DMS53 treated with DMSO at 0.1 percent for 48 hours (cell line): ENCODE measurements at regions not wholly inside any gene's neighbourhood (a gene's known extent, or its start where the extent isn't known, plus 50 kb on each side); places are given as distances from the start of the nearest gene placed in this dataset.
"Not testable (repeated sequence)": the region's sequence is repeated elsewhere in the genome, so short reads cannot be mapped to it uniquely, and the experiment has no call there.

ENCODE experiments used
- DNase-seq: peaks from one replicate; lab custom pipeline; 2025; ENCODE audit not compliant: unreplicated experiment; lab: John Stamatoyannopoulos, UW

- DNase-seq, result no peak
Observed at GRCh38 chr11:33474866-33475265, 217.7 kb downstream of the HIPK3 start.

GRCh38 chr11:33471541-33471940 is 214.4 kb downstream of the HIPK3 start:
- no peak for DNase-seq

GRCh38 chr11:33467966-33468365 is 210.8 kb downstream of the HIPK3 start:
- no peak for DNase-seq

GRCh38 chr11:33463059-33463458 is 205.9 kb downstream of the HIPK3 start:
- no peak for DNase-seq

- DNase-seq, result no peak
Observed at GRCh38 chr11:33461369-33462125, 204.4 kb downstream of the HIPK3 start.

- DNase-seq, result no peak
Observed at GRCh38 chr11:33457948-33458347, 200.8 kb downstream of the HIPK3 start.

GRCh38 chr11:33455867-33456463 is 198.8 kb downstream of the HIPK3 start:
- no peak for DNase-seq

- DNase-seq, result no peak
Observed at GRCh38 chr11:33454264-33454663, 197.1 kb downstream of the HIPK3 start.

- DNase-seq, result no peak
Observed at GRCh38 chr11:33452836-33453624, 195.8 kb downstream of the HIPK3 start.

- DNase-seq, result no peak
Observed at GRCh38 chr11:33451364-33451763, 194.2 kb downstream of the HIPK3 start.

- DNase-seq, result no peak
Observed at GRCh38 chr11:33449798-33450197, 192.6 kb downstream of the HIPK3 start.

- DNase-seq, result no peak
Observed at GRCh38 chr11:33448461-33449130, 191.4 kb downstream of the HIPK3 start.

GRCh38 chr11:33445761-33446161 is 188.6 kb downstream of the HIPK3 start:
- no peak for DNase-seq

GRCh38 chr11:33444835-33445594 is 187.8 kb downstream of the HIPK3 start:
- DNase-seq, result no peak

- DNase-seq, result no peak
Observed at GRCh38 chr11:33443684-33444083, 186.5 kb downstream of the HIPK3 start.

- no peak for DNase-seq
Observed at GRCh38 chr11:33438301-33438700, 181.1 kb downstream of the HIPK3 start.

- no peak for DNase-seq
Observed at GRCh38 chr11:33437529-33437928, 180.3 kb downstream of the HIPK3 start.

GRCh38 chr11:33435216-33435615 is 178.0 kb downstream of the HIPK3 start:
- DNase-seq, result no peak

GRCh38 chr11:33434294-33434693 is 177.1 kb downstream of the HIPK3 start:
- DNase-seq, result no peak

- DNase-seq, result not testable (repeated sequence)
Observed at GRCh38 chr11:33428435-33428834, 171.3 kb downstream of the HIPK3 start.
